Posterior vena cava (tissue), 2 donors: ENCODE measurements at regions not wholly inside any gene's neighbourhood (a gene's known extent, or its start where the extent isn't known, plus 50 kb on each side); places are given as distances from the start of the nearest gene placed in this dataset.
"Not testable (repeated sequence)": the region's sequence is repeated elsewhere in the genome, so short reads cannot be mapped to it uniquely, and the experiment has no call there.

Experiments used
- DNase-seq: peaks from one replicate; pipeline ENCODE4 v3.0.0-alpha.2; 2020; ENCODE audit warnings: low spot score
- intact Hi-C, 2 donors: fragments of 100-400 bp; cut with DNase I; formaldehyde crosslinking; loops; one replicate each; pipeline versions ENCODE4 v1.14.1 to v1.14.2; 2022 to 2023
- donor health status: DM: yes; HTN: yes; CAD: no.
- donor health status: DM: yes; HTN: yes; CAD: no.

- intact Hi-C loops, result no loop called here
- no peak for DNase-seq
These were observed 57.7 kb downstream of the RAD51AP2 start for GRCh38 chr2:17460371-17461086.

GRCh38 chr2:17455343-17455742 lies 62.9 kb downstream of the RAD51AP2 start:
- intact Hi-C loops, result no loop called here
- no peak for DNase-seq

- DNase-seq, intact Hi-C loops: not testable (repeated sequence)
These were observed 72.0 kb downstream of the RAD51AP2 start for GRCh38 chr2:17446191-17446590.

- no peak for DNase-seq
- intact Hi-C loops, result no loop called here
These were observed 72.5 kb downstream of the RAD51AP2 start for GRCh38 chr2:17445744-17446143.

GRCh38 chr2:17442334-17442733 lies 75.9 kb downstream of the RAD51AP2 start:
- DNase-seq, result no peak
- intact Hi-C loops, result no loop called here

GRCh38 chr2:17441790-17442189 lies 76.5 kb downstream of the RAD51AP2 start:
- intact Hi-C loops, result no loop called here
- no peak for DNase-seq

GRCh38 chr2:17441055-17441771 lies 77.0 kb downstream of the RAD51AP2 start:
- intact Hi-C loops, result no loop called here

GRCh38 chr2:17430326-17430725 lies 87.9 kb downstream of the RAD51AP2 start:
- intact Hi-C loops, result no loop called here
- no peak for DNase-seq

More at GRCh38 chr2:17441055-17441771, 77.0 kb downstream of the RAD51AP2 start:
- DNase-seq, result no peak

GRCh38 chr2:17429130-17429529 lies 89.1 kb downstream of the RAD51AP2 start:
- no peak for DNase-seq
- intact Hi-C loops, result no loop called here

GRCh38 chr2:17427401-17427800 lies 90.8 kb downstream of the RAD51AP2 start:
- DNase-seq, result no peak
- intact Hi-C loops, result no loop called here

- DNase-seq, result no peak
- intact Hi-C loops, result no loop called here
These were observed 91.5 kb downstream of the RAD51AP2 start for GRCh38 chr2:17426743-17427142.

GRCh38 chr2:17422061-17422460 lies 96.2 kb downstream of the RAD51AP2 start:
- no peak for DNase-seq
- intact Hi-C loops, result no loop called here

- no peak for DNase-seq
- intact Hi-C loops, result no loop called here
These were observed 101.3 kb downstream of the RAD51AP2 start for GRCh38 chr2:17416884-17417391.

GRCh38 chr2:17413036-17413435 lies 105.2 kb downstream of the RAD51AP2 start:
- intact Hi-C loops, result no loop called here
- DNase-seq, result no peak

GRCh38 chr2:17401096-17401495 lies 117.1 kb downstream of the RAD51AP2 start:
- intact Hi-C loops, result no loop called here
- DNase-seq, result no peak

- no peak for DNase-seq
- intact Hi-C loops, result no loop called here
These were observed 119.5 kb downstream of the RAD51AP2 start for GRCh38 chr2:17398770-17399169.

GRCh38 chr2:17388798-17389197 lies 129.4 kb downstream of the RAD51AP2 start:
- intact Hi-C loops, result no loop called here
- DNase-seq, result no peak

GRCh38 chr2:17387591-17387990 lies 130.6 kb downstream of the RAD51AP2 start:
- DNase-seq, result no peak
- intact Hi-C loops, result no loop called here

- intact Hi-C loops, result no loop called here
- DNase-seq, result no peak
These were observed 131.5 kb downstream of the RAD51AP2 start for GRCh38 chr2:17386771-17387170.

GRCh38 chr2:17380003-17380402 lies 138.2 kb downstream of the RAD51AP2 start:
- no peak for DNase-seq
- intact Hi-C loops, result no loop called here

- intact Hi-C loops, result no loop called here
- DNase-seq, result no peak
These were observed 143.0 kb downstream of the RAD51AP2 start for GRCh38 chr2:17375262-17375661.
